ENCODE measurements at regions not wholly inside any gene's neighbourhood (a gene's known extent, or its start where the extent isn't known, plus 50 kb on each side); places are given as distances from the start of the nearest gene placed in this dataset.
A peak's percentile ranks its signal among the peaks of the same experiment; 100 is the strongest.

- H2AFZ ChIP-seq: no peak overlapping the region
- no peak overlapping the region for H3K4me3 ChIP-seq
- no peaks in the 10 kb centered on the region for H3K79me2 ChIP-seq
- DNase-seq (ENCODE audit: low spot score): peak; percentile 48
- H3K4me1 ChIP-seq (ENCODE audit: insufficient read depth): no peaks in the 10 kb centered on the region
- H3K9me2 ChIP-seq (replicated peaks; ENCODE audit: insufficient read depth): no peaks in the 10 kb centered on the region
- no peak overlapping the region for H3K4me2 ChIP-seq
- H3K27ac ChIP-seq: no peak overlapping the region
- H4K20me1 ChIP-seq (ENCODE audit: insufficient read depth, poor library complexity, severe bottlenecking): no peaks in the 10 kb centered on the region
- TF ChIP-seq CTCF (IDR thresholded peaks at IDR 0.05; ENCODE audit: poor library complexity): peak; percentile 59
- no peak for TF ChIP-seq EZH2 (IDR thresholded peaks at IDR 0.05; ENCODE audit: borderline replicate concordance)
- H3K36me3 ChIP-seq (replicated peaks; ENCODE audit: insufficient read depth, low read depth): no peaks in the 10 kb centered on the region
- no peaks in the 10 kb centered on the region for H3K27me3 ChIP-seq
- no peaks in the 10 kb centered on the region for H3K9me3 ChIP-seq (ENCODE audit: low read depth)
- 35% methylated on average over 2 of the region's 2 CpGs for WGBS (ENCODE audit: low lambda C conversion rate, missing lambda C conversion rate)
Measured at GRCh38 chr4:111630705-111631104, 514.5 kb upstream of the FAM241A start.

DNA sequence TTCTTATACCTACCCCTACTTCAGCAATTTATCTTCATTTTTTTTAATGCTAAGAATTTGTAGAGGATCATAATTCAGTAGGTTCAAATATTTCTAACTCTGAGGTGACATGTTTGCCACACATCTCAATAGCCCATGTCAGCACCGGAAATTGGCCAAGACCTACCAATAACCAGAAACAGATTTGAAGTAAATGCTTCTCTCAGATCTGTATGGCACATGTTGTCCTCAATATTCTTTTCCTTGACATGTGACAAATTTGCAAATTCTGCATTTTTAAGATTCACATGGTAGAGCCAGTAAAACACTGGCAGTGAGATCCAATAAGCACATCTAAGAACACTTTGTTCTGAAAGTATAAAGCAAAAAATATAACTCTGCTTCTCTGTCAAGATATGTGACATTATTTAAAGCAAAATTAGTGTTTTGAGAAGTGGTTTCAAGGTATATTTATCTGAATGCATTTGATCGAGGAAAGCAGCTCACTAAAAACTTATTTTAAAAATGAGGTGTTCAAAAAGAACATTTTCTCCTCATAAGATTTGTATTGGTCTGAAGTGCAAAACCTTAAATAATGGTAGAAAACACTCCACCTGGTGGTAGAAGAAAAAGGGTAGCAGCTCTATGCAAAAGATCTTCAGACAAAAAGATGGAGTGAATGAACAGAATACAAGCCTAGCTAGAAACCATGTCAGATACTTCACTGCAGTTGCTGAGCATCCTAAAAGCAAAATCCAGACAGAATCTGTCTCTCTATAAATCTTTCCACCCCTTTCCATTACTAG, 513.8 kb upstream of the FAM241A start:
- H3K9me2 ChIP-seq (replicated peaks; ENCODE audit: insufficient read depth): no peaks in the 10 kb centered on the region
- TF ChIP-seq CTCF (IDR thresholded peaks at IDR 0.05; ENCODE audit: poor library complexity): peak; percentile 57
- TF ChIP-seq EZH2 (IDR thresholded peaks at IDR 0.05; ENCODE audit: borderline replicate concordance): no peak
- H3K27me3 ChIP-seq: no peaks in the 10 kb centered on the region
- H3K4me3 ChIP-seq: no peak overlapping the region
- no peak overlapping the region for H3K27ac ChIP-seq
- no peaks in the 10 kb centered on the region for H3K79me2 ChIP-seq
- H3K4me2 ChIP-seq: no peak overlapping the region
- no peaks in the 10 kb centered on the region for H4K20me1 ChIP-seq (ENCODE audit: insufficient read depth, poor library complexity, severe bottlenecking)
- 63% methylated on average over 2 of the region's 2 CpGs for WGBS (ENCODE audit: low lambda C conversion rate, missing lambda C conversion rate)
- H3K4me1 ChIP-seq (ENCODE audit: insufficient read depth): no peaks in the 10 kb centered on the region
- no peaks in the 10 kb centered on the region for H3K9me3 ChIP-seq (ENCODE audit: low read depth)
- H2AFZ ChIP-seq: no peak overlapping the region
- DNase-seq (ENCODE audit: low spot score): peak; percentile 39
- no peaks in the 10 kb centered on the region for H3K36me3 ChIP-seq (replicated peaks; ENCODE audit: insufficient read depth, low read depth)

- no peaks in the 10 kb centered on the region for H3K79me2 ChIP-seq
- TF ChIP-seq EZH2 (IDR thresholded peaks at IDR 0.05; ENCODE audit: borderline replicate concordance): no peak
- TF ChIP-seq EZH2phosphoT487 (IDR thresholded peaks at IDR 0.05; ENCODE audit: low read depth, severe bottlenecking, unreplicated experiment): no peak
- no peak for TF ChIP-seq CTCF (IDR thresholded peaks at IDR 0.05; ENCODE audit: poor library complexity)
- H3K27me3 ChIP-seq: no peaks in the 10 kb centered on the region
- peak overlapping the region; percentile 7 for H3K27ac ChIP-seq
- H3K4me3 ChIP-seq: no peak overlapping the region
- H4K20me1 ChIP-seq (ENCODE audit: insufficient read depth, poor library complexity, severe bottlenecking): no peaks in the 10 kb centered on the region
- no peak for DNase-seq (ENCODE audit: low spot score)
- no peaks in the 10 kb centered on the region for H3K9me3 ChIP-seq (ENCODE audit: low read depth)
- WGBS (ENCODE audit: low lambda C conversion rate, missing lambda C conversion rate): 93% methylated on average over 1 of the region's 1 CpG
- H3K36me3 ChIP-seq (replicated peaks; ENCODE audit: insufficient read depth, low read depth): no peaks in the 10 kb centered on the region
- no peaks in the 10 kb centered on the region for H3K4me1 ChIP-seq (ENCODE audit: insufficient read depth)
- H2AFZ ChIP-seq: no peak overlapping the region
- no peaks in the 10 kb centered on the region for H3K9me2 ChIP-seq (replicated peaks; ENCODE audit: insufficient read depth)
- no peak overlapping the region for H3K4me2 ChIP-seq
Measured at GRCh38 chr4:111632641-111633151, 512.6 kb upstream of the FAM241A start.
